ENCODE measurements at regions not wholly inside any gene's neighbourhood (a gene's known extent, or its start where the extent isn't known, plus 50 kb on each side); places are given as distances from the start of the nearest gene placed in this dataset.

GRCh38 chr20:50244352-50245149 is 53.9 kb downstream of the CEBPB start:
- Histone ChIP-seq H3K9ac (ENCODE audit: low read length) (no peak overlapping the region), H3K36me3 (ENCODE audit: insufficient read depth, low read length) (no peaks in the 10 kb centered on the region), H3K4me3 (ENCODE audit: low read depth, low read length, poor library complexity, severe bottlenecking) (no peak overlapping the region), H3K27ac (ENCODE audit: low read depth, low read length, poor library complexity, severe bottlenecking) (no peak overlapping the region), H3K9me2 (ENCODE audit: low read depth, low read length) (no peaks in the 10 kb centered on the region), H3K27me3 (ENCODE audit: insufficient read depth, low read length) (no peaks in the 10 kb centered on the region; the same call in none of the 2 replicates), H3K79me2 (ENCODE audit: insufficient read depth, low read length) (no peaks in the 10 kb centered on the region), H3K4me2 (ENCODE audit: low read length) (no peak overlapping the region), H4K20me1 (ENCODE audit: insufficient read depth, low read length) (no peaks in the 10 kb centered on the region), H3F3A (ENCODE audit: insufficient read depth, low read length) (no peaks in the 10 kb centered on the region), H3K4me1 (ENCODE audit: insufficient read depth, low read length, severe bottlenecking) (no peaks in the 10 kb centered on the region), H2AFZ (ENCODE audit: low read length) (no peak overlapping the region), H3K9me3 (ENCODE audit: low read length) (no peaks in the 10 kb centered on the region)
- no peak for TF ChIP-seq EZH2 (IDR thresholded peaks at IDR 0.05; ENCODE audit: borderline replicate concordance, low read length)
- TF ChIP-seq, protein P1, sequence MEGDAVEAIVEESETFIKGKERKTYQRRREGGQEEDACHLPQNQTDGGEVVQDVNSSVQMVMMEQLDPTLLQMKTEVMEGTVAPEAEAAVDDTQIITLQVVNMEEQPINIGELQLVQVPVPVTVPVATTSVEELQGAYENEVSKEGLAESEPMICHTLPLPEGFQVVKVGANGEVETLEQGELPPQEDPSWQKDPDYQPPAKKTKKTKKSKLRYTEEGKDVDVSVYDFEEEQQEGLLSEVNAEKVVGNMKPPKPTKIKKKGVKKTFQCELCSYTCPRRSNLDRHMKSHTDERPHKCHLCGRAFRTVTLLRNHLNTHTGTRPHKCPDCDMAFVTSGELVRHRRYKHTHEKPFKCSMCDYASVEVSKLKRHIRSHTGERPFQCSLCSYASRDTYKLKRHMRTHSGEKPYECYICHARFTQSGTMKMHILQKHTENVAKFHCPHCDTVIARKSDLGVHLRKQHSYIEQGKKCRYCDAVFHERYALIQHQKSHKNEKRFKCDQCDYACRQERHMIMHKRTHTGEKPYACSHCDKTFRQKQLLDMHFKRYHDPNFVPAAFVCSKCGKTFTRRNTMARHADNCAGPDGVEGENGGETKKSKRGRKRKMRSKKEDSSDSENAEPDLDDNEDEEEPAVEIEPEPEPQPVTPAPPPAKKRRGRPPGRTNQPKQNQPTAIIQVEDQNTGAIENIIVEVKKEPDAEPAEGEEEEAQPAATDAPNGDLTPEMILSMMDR (IDR thresholded peaks at IDR 0.05; ENCODE audit: low read length): no peak

GRCh38 chr20:50245498-50246366 is 55.1 kb downstream of the CEBPB start:
- Histone ChIP-seq H3K9ac (ENCODE audit: low read length) (no peak overlapping the region), H3F3A (ENCODE audit: insufficient read depth, low read length) (no peaks in the 10 kb centered on the region), H3K36me3 (ENCODE audit: insufficient read depth, low read length) (no peaks in the 10 kb centered on the region), H3K4me2 (ENCODE audit: low read length) (no peak overlapping the region), H2AFZ (ENCODE audit: low read length) (no peak overlapping the region), H3K9me3 (ENCODE audit: low read length) (no peaks in the 10 kb centered on the region), H3K27ac (ENCODE audit: low read depth, low read length, poor library complexity, severe bottlenecking) (no peak overlapping the region), H3K9me2 (ENCODE audit: low read depth, low read length) (no peaks in the 10 kb centered on the region), H4K20me1 (ENCODE audit: insufficient read depth, low read length) (no peaks in the 10 kb centered on the region), H3K4me1 (ENCODE audit: insufficient read depth, low read length, severe bottlenecking) (no peaks in the 10 kb centered on the region), H3K27me3 (ENCODE audit: insufficient read depth, low read length) (no peaks in the 10 kb centered on the region; the same call in 1 of the 2 replicates), H3K4me3 (ENCODE audit: low read depth, low read length, poor library complexity, severe bottlenecking) (no peak overlapping the region), H3K79me2 (ENCODE audit: insufficient read depth, low read length) (no peaks in the 10 kb centered on the region)
- TF ChIP-seq EZH2 (IDR thresholded peaks at IDR 0.05; ENCODE audit: borderline replicate concordance, low read length): no peak
- TF ChIP-seq, protein P1 (IDR thresholded peaks at IDR 0.05; ENCODE audit: low read length): no peak

GRCh38 chr20:50246367-50247195 is 56.0 kb downstream of the CEBPB start:
- Histone ChIP-seq H3K27ac (ENCODE audit: low read depth, low read length, poor library complexity, severe bottlenecking) (no peak overlapping the region), H3K9me2 (ENCODE audit: low read depth, low read length) (no peaks in the 10 kb centered on the region), H3K4me3 (ENCODE audit: low read depth, low read length, poor library complexity, severe bottlenecking) (no peak overlapping the region), H3K79me2 (ENCODE audit: insufficient read depth, low read length) (no peaks in the 10 kb centered on the region), H3K9me3 (ENCODE audit: low read length) (no peaks in the 10 kb centered on the region), H3K36me3 (ENCODE audit: insufficient read depth, low read length) (no peaks in the 10 kb centered on the region), H3K4me1 (ENCODE audit: insufficient read depth, low read length, severe bottlenecking) (no peaks in the 10 kb centered on the region), H3K9ac (ENCODE audit: low read length) (no peak overlapping the region), H4K20me1 (ENCODE audit: insufficient read depth, low read length) (no peaks in the 10 kb centered on the region), H2AFZ (ENCODE audit: low read length) (no peak overlapping the region), H3K4me2 (ENCODE audit: low read length) (no peak overlapping the region), H3F3A (ENCODE audit: insufficient read depth, low read length) (no peaks in the 10 kb centered on the region), H3K27me3 (ENCODE audit: insufficient read depth, low read length) (no peaks in the 10 kb centered on the region; the same call in 1 of the 2 replicates)
- TF ChIP-seq, protein P1 (IDR thresholded peaks at IDR 0.05; ENCODE audit: low read length): no peak
- TF ChIP-seq EZH2 (IDR thresholded peaks at IDR 0.05; ENCODE audit: borderline replicate concordance, low read length): no peak
